GM18499 (cell line): ENCODE measurements at regions not wholly inside any gene's neighbourhood (a gene's known extent, or its start where the extent isn't known, plus 50 kb on each side); places are given as distances from the start of the nearest gene placed in this dataset.
"Not testable (repeated sequence)": the region's sequence is repeated elsewhere in the genome, so short reads cannot be mapped to it uniquely, and the experiment has no call there.

ENCODE experiments used
- ATAC-seq: cut with Tn5 transposase; IDR thresholded peaks from one replicate; pipeline ENCODE4 v1.9.1; 2021; ENCODE audit warnings: moderate number of reproducible peaks; ENCODE audit not compliant: insufficient read depth, unreplicated experiment

DNA sequence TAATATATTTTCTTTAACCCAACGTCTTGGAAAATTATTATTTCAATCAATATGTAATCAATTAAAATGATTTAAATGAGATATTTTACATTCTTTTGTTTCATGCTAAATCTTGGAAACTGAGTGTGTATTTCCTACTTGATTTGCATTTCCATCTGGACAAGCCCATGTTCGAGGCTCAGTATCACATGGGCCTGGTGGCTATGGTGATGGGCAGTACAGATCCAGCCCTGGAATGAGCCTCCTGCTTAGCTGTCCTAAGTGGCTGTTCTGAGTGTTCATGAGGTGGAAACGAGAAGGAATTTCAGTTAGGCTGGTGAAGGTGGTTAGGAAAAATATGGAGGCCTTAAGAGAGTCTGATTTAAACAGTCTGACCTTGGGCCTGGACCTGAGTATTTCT lies 73.0 kb upstream of the ATXN1 start:
- ATAC-seq: no peak

DNA sequence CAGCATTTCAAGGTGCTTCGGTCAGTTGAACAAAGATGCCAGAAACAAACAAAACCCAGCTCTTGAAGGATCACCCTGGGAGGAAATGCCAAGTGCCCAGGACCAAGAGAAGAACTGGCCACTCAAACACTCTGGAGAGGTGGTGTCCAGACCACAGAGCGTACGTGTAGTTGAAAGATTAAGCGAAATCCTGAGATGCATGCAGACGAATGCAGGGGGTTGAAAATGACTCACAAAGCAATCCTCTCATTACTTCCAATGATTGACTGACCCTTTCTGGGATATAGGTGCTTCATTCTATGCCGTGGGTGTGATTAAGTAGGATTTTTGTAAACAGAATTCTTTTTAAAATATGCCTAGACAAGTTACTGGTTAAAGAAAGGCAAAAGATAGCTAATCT lies 71.5 kb upstream of the ATXN1 start:
- no peak for ATAC-seq

DNA sequence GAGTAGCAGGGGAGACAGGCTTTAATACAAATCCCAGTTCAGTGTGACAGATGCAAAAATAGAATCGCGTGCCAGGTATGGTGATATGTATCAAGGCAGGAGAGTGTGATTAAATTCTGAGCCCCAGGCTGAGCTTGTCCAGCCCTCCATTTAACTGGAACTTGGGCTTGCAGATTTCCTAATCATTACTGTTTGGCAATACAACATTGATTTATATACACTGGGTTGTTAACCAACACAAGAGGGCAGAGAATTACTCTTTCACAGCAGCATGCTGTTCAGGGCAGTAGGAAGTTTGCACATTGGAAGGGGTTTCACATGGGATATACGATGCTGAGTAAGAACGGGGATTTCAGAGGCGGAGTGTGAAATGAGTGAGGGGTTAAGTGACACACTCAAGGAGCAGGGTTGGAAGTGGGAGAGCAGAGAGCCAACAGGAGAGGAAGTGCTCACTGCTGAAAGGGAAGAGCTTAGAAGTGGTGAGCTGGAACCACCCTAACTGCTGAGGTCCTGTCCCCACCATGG lies 70.8 kb upstream of the ATXN1 start:
- ATAC-seq: no peak

DNA sequence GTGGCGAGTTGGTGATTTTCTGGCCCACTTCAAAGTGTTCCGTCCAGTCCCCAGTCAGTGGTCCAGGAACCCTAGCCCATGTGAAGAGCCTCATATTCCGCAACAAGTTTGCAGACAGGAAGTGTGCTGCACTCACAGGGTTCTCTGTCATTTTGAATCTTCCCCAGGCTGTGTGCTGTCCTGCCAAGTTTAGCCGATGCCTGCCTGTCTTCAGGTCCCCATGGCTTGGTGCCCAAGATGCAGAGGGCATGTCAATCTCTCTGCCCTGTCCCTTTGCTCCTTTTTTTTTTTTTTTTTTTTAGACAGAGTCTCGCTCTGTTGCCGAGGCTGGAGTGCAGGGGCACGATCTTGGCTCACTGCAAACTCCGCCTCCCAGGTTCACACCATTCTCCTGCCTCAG lies 69.9 kb upstream of the ATXN1 start:
- ATAC-seq: no peak

DNA sequence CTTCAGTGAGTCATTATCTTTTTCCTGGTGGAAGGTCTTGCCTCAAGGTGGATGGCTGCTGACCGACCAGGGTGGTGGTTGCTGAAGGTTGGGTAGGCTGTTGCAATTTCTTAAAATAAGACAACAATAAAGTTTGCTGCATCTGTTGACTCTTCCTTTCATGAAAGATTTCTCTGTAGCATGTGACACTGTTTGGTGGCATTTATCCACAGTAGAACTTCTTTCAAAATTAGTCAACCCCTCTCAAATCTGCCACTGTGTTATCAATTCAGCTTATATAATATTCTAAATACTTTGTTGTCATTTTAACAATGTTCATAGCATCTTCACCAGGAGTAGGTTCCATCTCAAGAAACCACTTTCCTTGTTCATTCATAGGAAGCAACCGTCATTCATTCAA lies 66.8 kb upstream of the ATXN1 start:
- ATAC-seq: no peak

DNA sequence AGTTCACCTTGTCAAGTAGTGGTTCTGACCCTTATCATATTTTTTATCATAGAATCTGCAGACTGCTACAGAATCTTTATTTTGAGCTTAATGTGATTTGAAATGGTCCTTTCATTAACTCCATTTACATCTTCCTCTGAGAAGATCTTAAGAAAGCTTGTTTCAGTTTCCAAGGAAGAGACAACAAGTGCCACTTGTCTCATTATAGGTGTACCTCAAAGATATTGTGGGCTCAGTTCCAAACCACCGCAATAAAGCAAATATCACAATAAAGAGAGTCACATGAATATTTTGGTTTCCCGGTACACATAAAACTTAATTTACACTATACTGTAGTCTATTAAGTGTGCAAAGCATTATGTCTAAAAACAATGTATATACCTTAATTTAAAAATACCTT lies 66.4 kb upstream of the ATXN1 start:
- ATAC-seq: no peak

DNA sequence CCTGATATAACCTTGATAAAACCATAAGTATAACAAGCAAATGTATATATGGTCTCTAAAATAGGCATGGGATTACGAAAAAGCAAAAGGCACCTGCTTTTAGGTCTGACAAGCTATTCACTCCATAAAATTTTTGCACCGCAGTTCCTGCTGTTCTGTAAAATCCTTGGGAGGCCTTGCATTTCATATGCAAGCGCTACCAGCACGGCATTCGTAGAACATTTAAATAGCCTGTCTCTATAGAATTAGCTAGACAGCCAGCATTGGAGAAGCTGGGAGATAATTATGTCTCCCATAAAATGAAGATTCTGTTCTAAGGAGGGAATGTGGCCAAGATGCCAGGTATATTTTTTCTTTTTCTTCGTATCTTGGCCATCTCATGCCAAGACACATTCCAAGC lies 64.5 kb upstream of the ATXN1 start:
- ATAC-seq: no peak

DNA sequence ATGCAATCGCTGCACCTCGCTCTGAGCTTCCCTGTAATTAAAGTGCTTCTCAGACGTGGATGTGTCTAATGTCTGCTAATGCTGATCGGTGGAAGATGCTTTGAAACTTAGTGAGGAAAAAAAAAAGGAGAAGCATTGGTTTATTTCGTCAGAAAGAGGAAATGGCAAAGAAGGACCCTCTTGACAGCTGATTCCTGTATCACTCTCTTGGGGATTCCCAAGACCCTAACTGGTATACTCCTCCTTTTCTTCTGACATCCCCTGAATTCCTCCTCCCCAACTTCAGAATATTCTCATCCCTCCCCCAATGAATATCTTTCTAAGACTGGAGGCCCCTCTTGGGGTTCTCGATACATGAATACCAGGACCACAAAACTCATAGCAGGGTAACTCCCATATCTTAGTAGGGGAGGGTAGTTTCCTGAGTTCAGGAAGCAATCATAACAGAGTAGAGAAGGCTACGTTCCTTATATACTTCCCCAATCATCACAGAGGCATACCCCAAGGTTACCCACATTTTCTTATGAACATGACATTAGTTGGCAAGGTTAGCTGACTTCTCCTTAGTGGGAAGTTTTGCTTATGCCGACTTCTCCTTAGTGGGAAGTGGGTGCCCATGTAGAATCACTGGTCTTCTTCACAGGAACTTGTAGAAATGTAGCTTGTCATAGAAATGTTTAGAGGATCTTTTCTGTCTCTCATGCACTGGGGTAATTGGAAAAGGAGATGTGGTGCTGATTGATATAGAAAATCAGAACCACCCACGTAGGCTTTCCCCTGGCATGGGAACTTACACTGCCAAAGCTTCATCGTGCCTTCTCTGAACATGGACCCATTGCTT lies 63.8 kb upstream of the ATXN1 start:
- no peak for ATAC-seq

DNA sequence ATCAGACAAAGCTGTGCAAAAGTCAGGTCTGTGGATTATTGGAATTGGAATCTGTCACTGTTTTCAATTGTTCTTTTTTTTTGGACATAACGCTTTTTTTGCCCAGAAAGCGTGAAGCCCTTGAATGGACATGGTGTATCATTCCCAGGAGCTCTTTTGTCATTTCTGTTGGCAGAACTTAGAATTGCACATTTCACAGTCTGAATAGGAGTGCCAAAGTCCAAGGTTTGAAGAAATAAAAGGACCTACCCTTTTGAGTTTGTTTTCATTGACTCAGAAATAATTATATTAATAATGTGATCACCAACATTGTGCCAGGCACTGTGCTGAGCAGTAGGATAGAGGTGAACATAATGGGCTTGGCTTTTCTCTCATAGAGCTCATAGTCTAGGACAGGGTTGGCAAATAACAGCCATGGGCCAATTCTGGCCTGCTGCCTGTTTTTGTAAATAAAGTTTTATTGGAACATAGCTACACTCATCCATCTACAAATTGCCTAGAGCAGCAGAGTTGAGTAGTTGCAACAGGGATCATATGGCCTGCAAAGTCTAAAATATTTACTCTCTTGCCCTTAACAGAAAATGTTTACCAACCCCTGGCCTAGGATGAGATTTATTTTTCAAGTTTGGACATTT lies 62.6 kb upstream of the ATXN1 start:
- no peak for ATAC-seq

DNA sequence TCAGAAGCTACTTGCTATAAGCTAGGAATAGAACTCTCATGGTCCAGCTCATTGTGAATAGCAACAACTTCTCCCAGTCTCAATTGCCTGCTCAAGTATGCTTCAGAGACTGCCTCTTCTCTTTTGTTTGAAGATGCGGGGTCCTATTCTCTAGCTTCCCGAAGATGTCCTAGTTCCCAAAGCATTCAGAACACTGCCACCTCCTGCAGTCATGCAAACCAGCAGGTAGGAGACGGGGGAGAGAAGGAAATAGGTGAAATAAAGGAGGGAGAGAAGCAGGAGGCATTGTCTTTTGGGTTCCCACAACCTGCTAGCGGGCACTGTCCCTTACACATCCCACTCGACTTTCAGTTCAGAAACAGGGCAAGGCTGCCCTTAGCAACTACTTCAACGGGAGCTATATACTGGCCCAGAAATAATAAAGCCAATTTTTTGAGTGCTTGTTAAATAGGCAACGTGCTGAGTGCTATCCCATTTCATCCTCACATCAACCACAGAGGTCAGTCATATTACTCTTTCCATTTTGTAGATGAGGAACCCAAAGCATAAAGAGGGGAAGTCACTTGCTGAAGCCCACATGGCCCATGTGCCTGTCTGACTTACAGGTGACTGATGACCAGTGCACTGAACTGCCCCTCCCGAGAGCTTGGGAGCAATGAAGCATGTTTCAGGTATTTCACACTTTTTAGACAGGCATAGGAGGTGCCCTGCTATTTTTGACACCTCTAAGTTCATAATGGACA lies 61.9 kb upstream of the ATXN1 start:
- no peak for ATAC-seq

DNA sequence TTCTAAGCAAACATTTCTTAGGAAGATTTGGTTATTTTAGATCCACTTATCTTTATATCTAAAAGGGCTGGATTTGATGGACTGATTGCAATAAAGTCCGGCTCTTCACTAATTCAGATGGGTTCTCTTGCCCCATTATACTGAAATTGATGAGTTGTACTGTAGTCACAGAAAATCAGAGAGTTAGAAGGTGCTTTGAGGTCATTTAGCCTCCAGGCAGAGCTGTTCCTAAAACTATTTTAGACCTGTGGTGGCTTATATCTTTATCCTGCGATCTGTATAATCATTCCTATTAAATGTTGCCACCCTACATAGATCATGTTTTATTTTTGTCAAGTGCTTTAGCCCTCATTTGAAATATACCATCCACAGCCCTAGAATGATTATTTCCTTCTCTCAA lies 61.3 kb upstream of the ATXN1 start:
- no peak for ATAC-seq

DNA sequence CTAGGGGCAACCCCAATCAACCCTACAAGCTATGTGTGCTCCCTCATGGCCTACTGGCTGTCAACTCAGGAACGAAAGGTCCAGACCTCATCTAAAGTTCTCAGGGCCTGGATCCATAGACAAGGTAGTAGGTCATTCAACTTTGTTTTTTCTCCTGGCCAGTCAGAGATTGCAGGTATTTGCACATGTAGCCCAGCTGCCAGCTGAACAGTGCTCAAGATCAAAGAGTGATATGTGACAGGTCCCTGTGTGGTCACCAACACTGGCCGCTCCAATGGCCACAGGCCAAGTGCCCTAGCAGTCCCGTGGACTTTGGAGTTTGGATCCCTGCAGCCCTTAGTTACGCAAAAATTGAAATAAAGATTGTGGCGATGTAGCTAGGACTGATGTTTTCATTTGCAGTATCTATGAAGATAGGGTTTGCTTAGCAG lies 60.6 kb upstream of the ATXN1 start:
- no peak for ATAC-seq

DNA sequence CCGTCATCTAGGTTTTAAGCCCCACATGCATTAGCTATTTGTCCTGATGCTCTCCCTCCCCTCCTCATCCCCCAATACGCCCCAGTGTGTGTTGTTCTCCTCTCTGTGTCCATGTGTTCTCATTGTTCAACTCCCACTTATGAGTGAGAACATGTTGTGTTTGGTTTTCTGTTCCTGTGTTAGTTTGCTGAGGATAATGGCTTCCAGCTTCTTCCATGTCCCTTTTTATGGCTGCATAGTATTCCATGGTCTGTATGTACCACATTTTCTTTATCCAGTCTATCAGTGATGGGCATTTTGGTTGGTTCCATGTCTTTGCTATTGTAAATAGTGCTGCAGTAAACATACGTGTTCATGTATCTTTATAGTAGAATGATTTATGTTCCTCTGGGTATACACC lies 59.0 kb upstream of the ATXN1 start:
- ATAC-seq: not testable (repeated sequence)

DNA sequence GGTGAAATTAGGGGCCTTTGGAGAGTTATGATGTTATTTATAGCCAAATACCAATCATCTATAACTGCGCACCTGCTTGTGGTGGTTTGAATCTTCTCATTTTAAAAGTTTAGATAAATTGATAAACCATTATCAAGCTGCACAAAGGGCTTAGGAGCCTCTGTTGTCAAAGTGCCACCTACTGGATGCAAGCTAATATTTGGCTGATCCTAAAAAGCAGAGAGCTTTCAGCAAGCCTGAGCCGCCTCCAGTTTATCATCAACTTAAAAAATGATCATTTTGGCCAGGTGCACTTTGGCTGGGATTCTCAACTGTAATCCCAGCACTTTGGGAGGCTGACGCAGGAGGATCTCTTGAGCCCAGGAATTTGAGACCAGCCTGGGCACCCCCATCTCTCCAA lies 58.5 kb upstream of the ATXN1 start:
- no peak for ATAC-seq

DNA sequence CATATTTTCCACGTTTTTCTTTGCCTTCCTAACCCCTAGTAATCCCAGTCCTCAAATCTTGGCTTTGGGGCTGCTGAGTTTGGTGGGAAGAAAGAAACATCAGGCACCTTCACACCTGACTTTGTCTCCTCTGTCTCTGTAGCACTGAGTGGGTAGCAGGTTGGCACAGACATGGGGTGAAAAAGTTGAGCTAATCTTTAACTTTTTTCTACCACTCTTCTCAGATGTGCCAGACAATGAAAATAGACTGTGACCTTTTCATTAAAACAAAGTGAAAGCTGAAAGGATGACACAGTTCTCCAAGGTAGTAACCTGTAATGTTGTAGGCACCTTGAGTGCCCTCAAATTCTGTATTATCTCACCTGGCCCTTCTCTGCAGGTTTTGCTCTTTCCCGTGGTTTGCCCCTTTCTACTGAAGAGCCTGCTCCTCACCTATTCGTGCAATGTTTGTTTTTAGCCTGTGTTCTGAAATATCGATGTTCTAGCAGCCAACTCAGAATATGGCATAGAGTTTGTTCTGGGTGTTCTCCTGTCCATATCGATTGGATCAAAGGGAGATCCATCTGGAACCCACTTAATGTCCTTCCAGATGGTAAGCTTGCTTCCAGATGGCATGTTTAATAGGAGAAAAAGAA lies 57.8 kb upstream of the ATXN1 start:
- ATAC-seq: no peak

DNA sequence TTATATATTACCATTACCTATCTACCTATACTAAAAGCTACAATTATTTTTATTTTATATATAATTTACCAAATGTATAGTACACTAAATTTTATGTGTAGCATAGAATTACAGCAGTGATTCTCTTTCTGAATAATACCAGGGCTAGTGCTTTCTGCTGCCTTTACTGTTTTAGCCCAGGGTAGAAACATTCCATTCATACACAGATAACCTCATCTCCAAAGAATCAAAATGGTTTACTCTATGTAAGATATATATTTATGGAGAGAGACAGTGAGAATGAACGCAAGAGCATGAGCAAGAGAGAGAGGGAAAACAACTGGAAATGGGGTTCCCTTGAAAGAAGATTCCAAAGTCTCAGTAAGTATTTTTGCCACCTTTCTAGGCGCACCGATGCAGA lies 56.3 kb upstream of the ATXN1 start:
- ATAC-seq: no peak

DNA sequence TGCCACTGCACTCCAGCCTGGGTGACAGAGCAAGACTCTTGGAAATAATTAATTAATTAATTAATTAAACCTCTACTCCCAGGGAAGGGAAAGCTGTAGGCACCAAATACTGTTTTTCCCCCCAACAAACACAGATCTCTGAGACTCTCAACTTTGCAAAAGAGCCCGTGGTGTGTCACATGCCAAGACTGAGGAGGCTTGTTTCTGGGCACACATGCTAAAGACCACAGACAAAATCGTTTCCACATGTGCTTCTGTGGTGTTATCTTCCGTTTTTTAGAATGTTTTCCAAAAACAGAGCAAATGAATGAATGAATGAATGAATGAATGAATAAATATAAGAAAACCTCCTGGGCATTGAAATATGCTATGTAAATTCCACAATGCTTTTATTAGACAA lies 55.6 kb upstream of the ATXN1 start:
- ATAC-seq: no peak

DNA sequence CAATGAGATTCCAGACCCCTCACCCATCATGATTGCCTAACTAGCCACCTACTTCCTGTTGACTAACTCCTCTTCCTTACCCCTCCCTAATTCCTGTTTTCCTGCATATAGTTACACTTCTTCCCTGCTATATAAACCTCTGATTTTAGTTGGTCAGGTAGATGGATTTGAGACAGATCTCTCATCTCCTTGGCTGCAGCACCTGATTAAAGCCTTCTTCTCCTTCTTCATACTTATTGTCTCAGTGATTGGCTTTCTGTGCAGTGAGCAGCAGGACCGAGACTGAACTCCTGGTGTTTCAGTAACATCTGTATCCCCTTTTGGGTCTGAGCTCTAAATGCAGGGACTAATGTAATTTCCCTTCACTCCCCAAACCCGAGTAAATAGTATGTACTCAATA lies 51.7 kb upstream of the ATXN1 start:
- ATAC-seq: no peak

DNA sequence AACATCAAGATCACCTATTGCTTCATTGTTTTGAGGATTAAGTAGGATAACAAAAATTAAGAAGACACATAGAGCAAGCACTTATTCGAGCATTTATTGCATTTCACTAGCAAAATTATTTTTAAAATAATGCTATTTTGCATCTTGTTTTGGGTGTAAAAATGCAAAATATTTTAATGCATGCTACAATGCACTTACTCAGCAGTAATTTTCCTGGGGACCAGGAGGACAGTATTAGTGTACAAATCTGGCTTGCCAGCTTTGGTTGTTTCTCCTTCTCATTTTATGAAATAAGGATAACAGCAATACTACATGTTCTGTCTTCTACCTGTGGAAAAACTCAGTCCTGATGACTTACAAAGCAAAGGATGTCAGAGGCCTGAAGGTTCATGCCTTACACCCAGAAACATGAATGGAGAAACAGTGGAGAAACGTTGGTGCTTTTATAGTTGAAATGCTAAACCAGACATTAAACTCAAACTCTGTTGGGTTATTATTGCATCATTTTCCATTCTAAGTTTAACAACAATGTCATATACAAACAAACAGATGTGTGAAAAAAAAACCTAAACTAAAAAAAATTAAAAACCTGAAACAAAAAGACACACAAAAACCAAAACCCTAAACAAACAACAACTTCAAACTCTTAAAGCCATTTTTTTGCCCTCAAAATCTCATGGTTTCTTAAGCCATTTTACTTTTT lies 50.2 kb upstream of the ATXN1 start:
- no peak for ATAC-seq
